Adrenal gland (tissue), 9 donors: ENCODE measurements at regions not wholly inside any gene's neighbourhood (a gene's known extent, or its start where the extent isn't known, plus 50 kb on each side); places are given as distances from the start of the nearest gene placed in this dataset.

Experiments
- DNase-seq, 7 donors: peaks; one replicate each; pipeline ENCODE4 v3.0.0-alpha.2; 2019 to 2020
- H3K27ac ChIP-seq, 5 donors: fragments of 200-600 bp; sonication (generic) in 4 of 5; 1 replicate in 3 of 5; 2 replicates in 2 of 5; pipeline versions ENCODE4 v1.5.1 to v1.8.0; 2016 to 2020; ENCODE audit warnings: mild to moderate bottlenecking in 1 of 5
- H3K27me3 ChIP-seq: fragments of 200-600 bp; 2 replicates; pipeline ENCODE4 v1.8.0; 2021
- H3K36me3 ChIP-seq, 2 donors: fragments of 200-600 bp; replicated peaks in 1 of 2; 1 replicate in 1 of 2; 2 replicates in 1 of 2; pipeline versions ENCODE4 v1.5.1 to v1.8.0; 2018 to 2022
- H3K4me1 ChIP-seq, 2 donors: fragments of 200-600 bp; replicated peaks in 1 of 2; 1 replicate in 1 of 2; 2 replicates in 1 of 2; pipeline versions ENCODE4 v1.5.1 to v1.8.0; 2018 to 2021
- H3K4me3 ChIP-seq, 4 donors: fragments of 200-600 bp; sonication (generic) in 3 of 4; one replicate each; pipeline ENCODE4 v1.5.1; 2016 to 2018
- H3K9me3 ChIP-seq, 3 donors: fragments of 200-600 bp; sonication (generic) in 1 of 3; replicated peaks in 1 of 3; 1 replicate in 2 of 3; 2 replicates in 1 of 3; pipeline versions ENCODE4 v1.5.1 to v1.8.0; 2016 to 2021
- POLR2A ChIP-seq, 2 donors: fragments of 450-650 bp; IDR thresholded peaks; one replicate each; pipeline ENCODE4 v1.6.1; 2017; ENCODE audit warnings: antibody characterized with exemption in 2 of 2, mild to moderate bottlenecking in 2 of 2, moderate library complexity in 1 of 2
- whole genome bisulfite sequencing, 4 donors: extraction: QIAGEN DNeasy Blood & Tissue Kit in 2 of 4; methylation state at CpG; one replicate each; pipeline versions ENCODE4 v1.1.5 to v1.1.7; 2013 to 2017; 5-methylcytosine and 5-hydroxymethylcytosine counted together
- intact Hi-C, 2 donors: fragments of 100-400 bp; cut with DNase I; formaldehyde crosslinking; loops; one replicate each; pipeline versions ENCODE4 v1.14.1 to v1.15.0; 2022 to 2023
- TF ChIP-seq, protein P1 (sequence below), 6 experiments: fragments of 450-650 bp in 4 of 6; fragments of 200-600 bp in 2 of 6; sonication (generic) in 1 of 6; IDR thresholded peaks; 1 replicate in 5 of 6; 2 replicates in 1 of 6; pipeline versions ENCODE4 v1.5.1 to v1.8.0; 2016 to 2021; ENCODE audit warnings: antibody characterized with exemption in 6 of 6, mild to moderate bottlenecking in 2 of 6, moderate library complexity in 1 of 6
- donor health status: healthy with polysubstance abuse.
- donor health status: Bipolar disorder and iron deficiency.
- donor health status: DM: yes; HTN: yes; CAD: no.
- donor health status: DM: no; HTN: no; CAD: no.
- donor health status: DM: no; HTN: no; CAD: no.

DNA sequence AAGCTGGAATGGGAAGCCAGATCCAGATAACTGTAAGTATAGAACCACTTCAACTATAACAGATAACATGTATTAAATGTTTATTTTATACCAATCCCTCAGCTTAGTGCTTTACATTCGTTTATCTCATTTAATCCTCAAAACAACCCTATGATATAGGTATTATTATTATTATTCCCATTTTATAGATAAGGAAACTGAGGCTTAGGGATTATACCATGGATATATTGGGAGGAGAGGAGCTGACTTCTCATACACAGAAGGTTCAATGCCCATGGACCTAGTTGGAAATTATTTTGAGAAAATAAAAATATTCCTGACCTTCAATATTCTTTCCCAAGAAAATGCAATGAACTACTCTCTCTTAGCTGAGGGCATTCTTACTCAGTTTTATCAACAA lies 140.4 kb upstream of the C11orf58 start:
- DNase-seq = no peak
- Histone ChIP-seq H3K27ac (no peak overlapping the region), H3K9me3 (no peaks in the 10 kb centered on the region), H3K27me3 (no peaks in the 10 kb centered on the region), H3K4me1 (no peaks in the 10 kb centered on the region), H3K36me3 (no peaks in the 10 kb centered on the region), H3K4me3 (no peak overlapping the region)
- intact Hi-C loops = no loop called here
- TF ChIP-seq, protein P1, sequence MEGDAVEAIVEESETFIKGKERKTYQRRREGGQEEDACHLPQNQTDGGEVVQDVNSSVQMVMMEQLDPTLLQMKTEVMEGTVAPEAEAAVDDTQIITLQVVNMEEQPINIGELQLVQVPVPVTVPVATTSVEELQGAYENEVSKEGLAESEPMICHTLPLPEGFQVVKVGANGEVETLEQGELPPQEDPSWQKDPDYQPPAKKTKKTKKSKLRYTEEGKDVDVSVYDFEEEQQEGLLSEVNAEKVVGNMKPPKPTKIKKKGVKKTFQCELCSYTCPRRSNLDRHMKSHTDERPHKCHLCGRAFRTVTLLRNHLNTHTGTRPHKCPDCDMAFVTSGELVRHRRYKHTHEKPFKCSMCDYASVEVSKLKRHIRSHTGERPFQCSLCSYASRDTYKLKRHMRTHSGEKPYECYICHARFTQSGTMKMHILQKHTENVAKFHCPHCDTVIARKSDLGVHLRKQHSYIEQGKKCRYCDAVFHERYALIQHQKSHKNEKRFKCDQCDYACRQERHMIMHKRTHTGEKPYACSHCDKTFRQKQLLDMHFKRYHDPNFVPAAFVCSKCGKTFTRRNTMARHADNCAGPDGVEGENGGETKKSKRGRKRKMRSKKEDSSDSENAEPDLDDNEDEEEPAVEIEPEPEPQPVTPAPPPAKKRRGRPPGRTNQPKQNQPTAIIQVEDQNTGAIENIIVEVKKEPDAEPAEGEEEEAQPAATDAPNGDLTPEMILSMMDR (IDR thresholded peaks at IDR 0.05) = no peak
- no peak for TF ChIP-seq POLR2A (IDR thresholded peaks at IDR 0.05)
- WGBS, 4 donors = 60 to 68% (median 65%) methylated on average over 1 of the region's 1 CpG

DNA sequence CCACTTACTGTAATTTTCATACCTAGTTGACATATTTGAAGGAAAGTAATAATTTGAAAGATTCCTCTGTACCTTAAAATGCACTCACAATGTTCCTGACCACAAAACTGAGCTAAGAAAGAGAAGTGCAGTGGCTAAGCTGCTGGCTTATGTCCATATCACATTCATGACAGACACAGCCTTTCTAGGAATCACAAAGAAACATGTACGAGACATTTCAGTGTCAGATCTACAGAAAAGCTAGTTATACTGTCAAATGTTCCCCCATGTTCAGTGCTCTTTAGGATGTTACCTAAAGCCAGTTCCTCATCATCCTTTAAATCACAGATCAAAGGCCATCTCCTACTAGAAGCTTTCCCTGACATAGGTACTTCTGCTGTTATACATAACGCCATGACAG lies 142.2 kb upstream of the C11orf58 start:
- no peaks in the 10 kb centered on the region for H3K27me3 ChIP-seq
- H3K27ac ChIP-seq = no peak overlapping the region
- DNase-seq = no peak
- no peaks in the 10 kb centered on the region for H3K36me3 ChIP-seq
- H3K9me3 ChIP-seq = no peaks in the 10 kb centered on the region
- intact Hi-C loops = no loop called here
- H3K4me1 ChIP-seq = no peaks in the 10 kb centered on the region
- H3K4me3 ChIP-seq = no peak overlapping the region
- 74 to 83% (median 78%) methylated on average over 2 of the region's 2 CpGs for WGBS, 4 donors
- TF ChIP-seq, protein P1 (IDR thresholded peaks at IDR 0.05) = no peak
- no peak for TF ChIP-seq POLR2A (IDR thresholded peaks at IDR 0.05)

DNA sequence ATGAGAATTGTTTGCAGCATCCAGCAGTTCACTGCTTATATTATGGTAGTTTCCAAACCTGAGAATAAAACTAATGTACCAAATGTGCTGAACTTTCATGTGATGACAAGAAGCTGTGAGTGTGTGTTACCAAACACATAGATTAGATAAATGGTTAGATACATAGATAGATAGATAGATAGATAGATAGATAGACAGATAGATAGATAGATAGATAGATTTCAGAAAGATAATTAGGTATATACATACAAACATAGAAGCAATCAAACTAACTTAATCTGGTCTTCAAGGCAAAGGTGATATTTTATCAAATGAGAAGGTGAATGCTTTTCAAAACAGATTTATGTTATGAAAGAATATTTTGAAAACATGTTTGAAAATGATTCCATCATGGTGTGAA lies 147.3 kb upstream of the C11orf58 start:
- no peaks in the 10 kb centered on the region for H3K27me3 ChIP-seq
- no peaks in the 10 kb centered on the region for H3K9me3 ChIP-seq
- H3K4me3 ChIP-seq = no peak overlapping the region
- H3K27ac ChIP-seq = no peak overlapping the region
- no peak for DNase-seq
- TF ChIP-seq, protein P1 (IDR thresholded peaks at IDR 0.05) = no peak
- TF ChIP-seq POLR2A (IDR thresholded peaks at IDR 0.05) = no peak
- intact Hi-C loops = no loop called here
- no peaks in the 10 kb centered on the region for H3K36me3 ChIP-seq
- H3K4me1 ChIP-seq = no peaks in the 10 kb centered on the region

DNA sequence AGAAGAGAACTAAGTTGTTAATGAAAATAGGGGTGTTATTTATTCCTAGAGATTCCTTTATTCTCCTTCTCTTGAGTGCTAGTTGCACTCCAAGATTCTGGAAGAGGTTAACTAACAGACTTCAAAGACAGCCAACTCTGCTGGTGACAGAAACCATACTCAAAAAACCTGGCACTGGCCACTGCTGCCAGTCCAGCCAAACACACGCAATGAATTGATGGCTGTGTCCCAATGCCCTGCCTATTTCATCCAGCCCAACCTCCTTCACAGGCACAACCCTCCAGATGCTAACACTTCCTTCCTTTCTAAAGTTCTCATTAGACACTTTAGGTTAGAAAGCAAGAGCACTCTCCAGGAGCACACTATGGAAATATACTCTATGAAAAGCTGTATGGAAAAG lies 150.8 kb upstream of the C11orf58 start:
- Histone ChIP-seq H3K36me3 (no peaks in the 10 kb centered on the region), H3K27me3 (no peaks in the 10 kb centered on the region), H3K4me3 (no peak overlapping the region), H3K9me3 (no peaks in the 10 kb centered on the region), H3K4me1 (no peaks in the 10 kb centered on the region), H3K27ac (no peak overlapping the region)
- TF ChIP-seq, protein P1 (IDR thresholded peaks at IDR 0.05) = no peak
- TF ChIP-seq POLR2A (IDR thresholded peaks at IDR 0.05) = no peak
- no peak for DNase-seq
- 23 to 45% (median 30%) methylated on average over 1 of the region's 1 CpG for WGBS, 4 donors
- intact Hi-C loops = no loop called here
